ENCODE measurements at regions not wholly inside any gene's neighbourhood (a gene's known extent, or its start where the extent isn't known, plus 50 kb on each side); places are given as distances from the start of the nearest gene placed in this dataset.

GRCh38 chr5:93006915-93007314 lies 574.1 kb downstream of the NR2F1-AS1 start:
- Mint-ChIP-seq H3K4me1 (no peaks in the 10 kb centered on the region), H3K27me3 (no peaks in the 10 kb centered on the region), H3K36me3 (ENCODE audit: low read depth) (no peaks in the 10 kb centered on the region), H3K9me3 (no peaks in the 10 kb centered on the region), H3K4me3 (no peak overlapping the region), H3K27ac (no peak overlapping the region)
- ChIA-PET CTCF (no interaction called here), POLR2A (no interaction called here)
- no peak for DNase-seq

GRCh38 chr5:92998456-92998855 lies 582.6 kb downstream of the NR2F1-AS1 start:
- CTCF ChIA-PET = no interaction called here
- DNase-seq = no peak
- POLR2A ChIA-PET = no interaction called here

GRCh38 chr5:92994392-92994791 lies 586.6 kb downstream of the NR2F1-AS1 start:
- Mint-ChIP-seq H3K27me3 (no peaks in the 10 kb centered on the region), H3K36me3 (ENCODE audit: low read depth) (no peaks in the 10 kb centered on the region), H3K9me3 (peaks cover 7% of the 10 kb centered on the region), H3K27ac (no peak overlapping the region), H3K4me3 (no peak overlapping the region), H3K4me1 (no peaks in the 10 kb centered on the region)
- DNase-seq = no peak
- CTCF ChIA-PET = no interaction called here
- POLR2A ChIA-PET = interaction anchor here (0.5 kb wide), 1 partner anchor 15 kb away, joined by 3 read pairs; no protein-coding TSS in a partner anchor

More at GRCh38 chr5:92998456-92998855, 582.6 kb downstream of the NR2F1-AS1 start:
- peaks cover 7% of the 10 kb centered on the region for H3K9me3 Mint-ChIP-seq
- H3K4me3 Mint-ChIP-seq = no peak overlapping the region
- H3K4me1 Mint-ChIP-seq = no peaks in the 10 kb centered on the region
- H3K27me3 Mint-ChIP-seq = no peaks in the 10 kb centered on the region
- H3K36me3 Mint-ChIP-seq (ENCODE audit: low read depth) = no peaks in the 10 kb centered on the region
- H3K27ac Mint-ChIP-seq = no peak overlapping the region

GRCh38 chr5:92992073-92992472 lies 588.9 kb downstream of the NR2F1-AS1 start:
- H3K4me3 Mint-ChIP-seq = no peak overlapping the region
- no peak overlapping the region for H3K27ac Mint-ChIP-seq
- peaks cover 4% of the 10 kb centered on the region for H3K9me3 Mint-ChIP-seq
- CTCF ChIA-PET = no interaction called here
- POLR2A ChIA-PET = no interaction called here
- H3K36me3 Mint-ChIP-seq (ENCODE audit: low read depth) = no peaks in the 10 kb centered on the region
- H3K27me3 Mint-ChIP-seq = no peaks in the 10 kb centered on the region
- no peak for DNase-seq
- H3K4me1 Mint-ChIP-seq = no peaks in the 10 kb centered on the region

GRCh38 chr5:92991581-92992067 lies 589.4 kb downstream of the NR2F1-AS1 start:
- H3K36me3 Mint-ChIP-seq (ENCODE audit: low read depth) = no peaks in the 10 kb centered on the region
- no peak for DNase-seq
- peaks cover 4% of the 10 kb centered on the region for H3K9me3 Mint-ChIP-seq
- H3K4me1 Mint-ChIP-seq = no peaks in the 10 kb centered on the region
- no peak overlapping the region for H3K4me3 Mint-ChIP-seq
- ChIA-PET POLR2A (no interaction called here), CTCF (no interaction called here)
- H3K27ac Mint-ChIP-seq = no peak overlapping the region
- H3K27me3 Mint-ChIP-seq = no peaks in the 10 kb centered on the region

- CTCF ChIA-PET = no interaction called here
- Mint-ChIP-seq H3K9me3 (peaks cover 4% of the 10 kb centered on the region), H3K36me3 (ENCODE audit: low read depth) (no peaks in the 10 kb centered on the region), H3K4me3 (no peak overlapping the region), H3K27me3 (no peaks in the 10 kb centered on the region), H3K27ac (no peak overlapping the region), H3K4me1 (no peaks in the 10 kb centered on the region)
- POLR2A ChIA-PET = no interaction called here
- no peak for DNase-seq
Measured at GRCh38 chr5:92990771-92991170, 590.2 kb downstream of the NR2F1-AS1 start.

- no peaks in the 10 kb centered on the region for H3K27me3 Mint-ChIP-seq
- no peak overlapping the region for H3K27ac Mint-ChIP-seq
- H3K4me3 Mint-ChIP-seq = no peak overlapping the region
- POLR2A ChIA-PET = no interaction called here
- H3K4me1 Mint-ChIP-seq = no peaks in the 10 kb centered on the region
- no peaks in the 10 kb centered on the region for H3K9me3 Mint-ChIP-seq
- no peak for DNase-seq
- H3K36me3 Mint-ChIP-seq (ENCODE audit: low read depth) = no peaks in the 10 kb centered on the region
- CTCF ChIA-PET = no interaction called here
Measured at GRCh38 chr5:92981001-92981400, 600.0 kb downstream of the NR2F1-AS1 start.

GRCh38 chr5:92980491-92980890 lies 600.5 kb downstream of the NR2F1-AS1 start:
- Mint-ChIP-seq H3K4me1 (no peaks in the 10 kb centered on the region), H3K4me3 (no peak overlapping the region), H3K36me3 (ENCODE audit: low read depth) (no peaks in the 10 kb centered on the region), H3K27ac (no peak overlapping the region), H3K9me3 (no peaks in the 10 kb centered on the region), H3K27me3 (no peaks in the 10 kb centered on the region)
- DNase-seq = no peak
- CTCF ChIA-PET = no interaction called here
- POLR2A ChIA-PET = no interaction called here

- H3K36me3 Mint-ChIP-seq (ENCODE audit: low read depth) = no peaks in the 10 kb centered on the region
- no peak for DNase-seq
- CTCF ChIA-PET = no interaction called here
- no peaks in the 10 kb centered on the region for H3K27me3 Mint-ChIP-seq
- H3K4me3 Mint-ChIP-seq = no peak overlapping the region
- POLR2A ChIA-PET = interaction anchor here (0.7 kb wide), 1 partner anchor 15 kb away, joined by 3 read pairs; no protein-coding TSS in a partner anchor
- H3K4me1 Mint-ChIP-seq = no peaks in the 10 kb centered on the region
- H3K27ac Mint-ChIP-seq = no peak overlapping the region
- H3K9me3 Mint-ChIP-seq = peaks cover 2% of the 10 kb centered on the region
Measured at GRCh38 chr5:92979716-92980115, 601.3 kb downstream of the NR2F1-AS1 start.

- ChIA-PET POLR2A (no interaction called here), CTCF (no interaction called here)
- Mint-ChIP-seq H3K4me3 (no peak overlapping the region), H3K9me3 (peaks cover 2% of the 10 kb centered on the region), H3K4me1 (no peaks in the 10 kb centered on the region), H3K27ac (no peak overlapping the region), H3K27me3 (no peaks in the 10 kb centered on the region), H3K36me3 (ENCODE audit: low read depth) (no peaks in the 10 kb centered on the region)
- DNase-seq = no peak
Measured at GRCh38 chr5:92977846-92978540, 603.0 kb downstream of the NR2F1-AS1 start.

- no peak overlapping the region for H3K27ac Mint-ChIP-seq
- ChIA-PET POLR2A (no interaction called here), CTCF (no interaction called here)
- H3K4me1 Mint-ChIP-seq = no peaks in the 10 kb centered on the region
- H3K27me3 Mint-ChIP-seq = no peaks in the 10 kb centered on the region
- no peak for DNase-seq
- peaks cover 4% of the 10 kb centered on the region for H3K9me3 Mint-ChIP-seq
- no peak overlapping the region for H3K4me3 Mint-ChIP-seq
- no peaks in the 10 kb centered on the region for H3K36me3 Mint-ChIP-seq (ENCODE audit: low read depth)
Measured at GRCh38 chr5:92976156-92976555, 604.9 kb downstream of the NR2F1-AS1 start.

- ChIA-PET CTCF (no interaction called here), POLR2A (no interaction called here)
- H3K36me3 Mint-ChIP-seq (ENCODE audit: low read depth) = no peaks in the 10 kb centered on the region
- no peak overlapping the region for H3K27ac Mint-ChIP-seq
- no peaks in the 10 kb centered on the region for H3K4me1 Mint-ChIP-seq
- peaks cover 6% of the 10 kb centered on the region for H3K9me3 Mint-ChIP-seq
- no peaks in the 10 kb centered on the region for H3K27me3 Mint-ChIP-seq
- H3K4me3 Mint-ChIP-seq = no peak overlapping the region
- DNase-seq = no peak
Measured at GRCh38 chr5:92969781-92970237, 611.2 kb downstream of the NR2F1-AS1 start.

- Mint-ChIP-seq H3K36me3 (ENCODE audit: low read depth) (no peaks in the 10 kb centered on the region), H3K9me3 (peaks cover 6% of the 10 kb centered on the region), H3K4me3 (no peak overlapping the region), H3K27me3 (no peaks in the 10 kb centered on the region), H3K27ac (no peak overlapping the region), H3K4me1 (no peaks in the 10 kb centered on the region)
- POLR2A ChIA-PET = no interaction called here
- DNase-seq = no peak
- CTCF ChIA-PET = no interaction called here
Measured at GRCh38 chr5:92969191-92969780, 611.7 kb downstream of the NR2F1-AS1 start.

GRCh38 chr5:92963800-92964199 lies 617.2 kb downstream of the NR2F1-AS1 start:
- no peaks in the 10 kb centered on the region for H3K4me1 Mint-ChIP-seq
- POLR2A ChIA-PET = no interaction called here
- H3K9me3 Mint-ChIP-seq = no peaks in the 10 kb centered on the region
- DNase-seq = no peak
- CTCF ChIA-PET = no interaction called here
- H3K4me3 Mint-ChIP-seq = no peak overlapping the region
- no peaks in the 10 kb centered on the region for H3K27me3 Mint-ChIP-seq
- no peaks in the 10 kb centered on the region for H3K36me3 Mint-ChIP-seq (ENCODE audit: low read depth)
- H3K27ac Mint-ChIP-seq = no peak overlapping the region
